Pons (tissue), 1 donor: ENCODE measurements at regions not wholly inside any gene's neighbourhood (a gene's known extent, or its start where the extent isn't known, plus 50 kb on each side); places are given as distances from the start of the nearest gene placed in this dataset.
"Not testable (repeated sequence)": the region's sequence is repeated elsewhere in the genome, so short reads cannot be mapped to it uniquely, and the experiment has no call there.

Experiments
- DNase-seq: peaks from one replicate; pipeline ENCODE4 v3.0.0-alpha.2; 2016; ENCODE audit warnings: low spot score

- DNase-seq: not testable (repeated sequence)
These were observed 603.2 kb upstream of the MAP3K7 start for GRCh38 chr6:91190041-91190440.

- DNase-seq: no peak
These were observed 598.2 kb upstream of the MAP3K7 start for GRCh38 chr6:91185072-91185471.

GRCh38 chr6:91181416-91181815 lies 594.5 kb upstream of the MAP3K7 start:
- no peak for DNase-seq

GRCh38 chr6:91173651-91174050 lies 586.8 kb upstream of the MAP3K7 start:
- no peak for DNase-seq

- DNase-seq: no peak
These were observed 586.3 kb upstream of the MAP3K7 start for GRCh38 chr6:91173186-91173585.

- no peak for DNase-seq
These were observed 585.0 kb upstream of the MAP3K7 start for GRCh38 chr6:91171754-91172462.

GRCh38 chr6:91167846-91168245 lies 581.0 kb upstream of the MAP3K7 start:
- no peak for DNase-seq

GRCh38 chr6:91166271-91167046 lies 579.6 kb upstream of the MAP3K7 start:
- no peak for DNase-seq

- no peak for DNase-seq
These were observed 577.2 kb upstream of the MAP3K7 start for GRCh38 chr6:91164105-91164504.

- no peak for DNase-seq
These were observed 574.4 kb upstream of the MAP3K7 start for GRCh38 chr6:91161246-91161645.

GRCh38 chr6:91155129-91155785 lies 568.4 kb upstream of the MAP3K7 start:
- DNase-seq: no peak

GRCh38 chr6:91152824-91153223 lies 566.0 kb upstream of the MAP3K7 start:
- DNase-seq: no peak

GRCh38 chr6:91149956-91150705 lies 563.3 kb upstream of the MAP3K7 start:
- DNase-seq: no peak

- no peak for DNase-seq
These were observed 562.5 kb upstream of the MAP3K7 start for GRCh38 chr6:91149246-91149955.

GRCh38 chr6:91144126-91144525 lies 557.3 kb upstream of the MAP3K7 start:
- DNase-seq: no peak

GRCh38 chr6:91142154-91142553 lies 555.3 kb upstream of the MAP3K7 start:
- no peak for DNase-seq

GRCh38 chr6:91141346-91141745 lies 554.5 kb upstream of the MAP3K7 start:
- no peak for DNase-seq

- no peak for DNase-seq
These were observed 553.6 kb upstream of the MAP3K7 start for GRCh38 chr6:91140449-91140848.

- no peak for DNase-seq
These were observed 550.4 kb upstream of the MAP3K7 start for GRCh38 chr6:91137286-91137685.

- peak; percentile 15 for DNase-seq
These were observed 548.7 kb upstream of the MAP3K7 start for GRCh38 chr6:91135406-91136103.

GRCh38 chr6:91132461-91132860 lies 545.6 kb upstream of the MAP3K7 start:
- DNase-seq: no peak
